GM23338 (cell line): ENCODE measurements at regions not wholly inside any gene's neighbourhood (a gene's known extent, or its start where the extent isn't known, plus 50 kb on each side); places are given as distances from the start of the nearest gene placed in this dataset.

Experiments
- ATAC-seq: fragments of 200-7000 bp; cut with Tn5 transposase; 3 replicates; pipeline ENCODE4 v1.9.1; 2020
- DNase-seq: peaks from one replicate; pipeline ENCODE4 v3.0.0-alpha.2; 2015; ENCODE audit warnings: low spot score
- H2AFZ ChIP-seq: fragments of 200-600 bp; sonication (generic); 2 replicates; pipeline ENCODE4 v1.8.0; 2016; ENCODE audit warnings: antibody characterized with exemption, mild to moderate bottlenecking, moderate library complexity
- H3F3A ChIP-seq: fragments of 200-600 bp; sonication (generic); replicated peaks from 2 replicates; pipeline ENCODE4 v1.8.0; 2017; ENCODE audit warnings: antibody characterized with exemption, mixed run types, low read depth
- H3K27ac ChIP-seq: fragments of 200-600 bp; sonication (generic); 2 replicates; pipeline ENCODE4 v1.6.1; 2016; ENCODE audit warnings: low read depth
- H3K27me3 ChIP-seq: fragments of 200-600 bp; sonication (generic); 2 replicates; pipeline ENCODE4 v1.8.0; 2016; ENCODE audit warnings: mild to moderate bottlenecking, mixed run types, moderate library complexity; ENCODE audit not compliant: insufficient read depth
- H3K36me3 ChIP-seq: fragments of 200-600 bp; sonication (generic); 2 replicates; pipeline ENCODE4 v1.8.0; 2016; ENCODE audit warnings: mild to moderate bottlenecking; ENCODE audit not compliant: insufficient read depth
- H3K4me1 ChIP-seq: fragments of 200-600 bp; sonication (generic); 2 replicates; pipeline ENCODE4 v1.8.0; 2016; ENCODE audit warnings: mild to moderate bottlenecking, moderate library complexity; ENCODE audit not compliant: insufficient read depth
- H3K4me2 ChIP-seq: fragments of 200-600 bp; sonication (generic); 2 replicates; pipeline ENCODE4 v1.7.1; 2017; ENCODE audit warnings: mixed run types
- H3K4me3 ChIP-seq: fragments of 200-600 bp; sonication (generic); 2 replicates; pipeline ENCODE4 v1.6.1; 2016; ENCODE audit warnings: mixed run types
- H3K79me2 ChIP-seq: fragments of 200-600 bp; sonication (generic); replicated peaks from 2 replicates; pipeline ENCODE4 v1.8.0; 2017; ENCODE audit warnings: mild to moderate bottlenecking; ENCODE audit not compliant: insufficient read depth
- H3K9me2 ChIP-seq: fragments of 200-600 bp; sonication (generic); 2 replicates; pipeline ENCODE4 v1.8.0; 2017; ENCODE audit not compliant: insufficient read depth
- H4K20me1 ChIP-seq: fragments of 200-600 bp; sonication (generic); replicated peaks from 2 replicates; pipeline ENCODE4 v1.8.0; 2017; ENCODE audit warnings: mild to moderate bottlenecking; ENCODE audit not compliant: insufficient read depth
- H3K27ac Mint-ChIP-seq: 2 replicates; pipeline ENCODE4 v1.8.0; 2020; ENCODE audit warnings: inconsistent platforms, mild to moderate bottlenecking, moderate library complexity, mixed read lengths
- H3K27me3 Mint-ChIP-seq: 3 replicates; pipeline ENCODE4 v1.8.0; 2022; ENCODE audit warnings: low read depth, mild to moderate bottlenecking, moderate library complexity, mixed read lengths, inconsistent platforms; ENCODE audit not compliant: insufficient read depth, poor library complexity
- H3K36me3 Mint-ChIP-seq: 3 replicates; pipeline ENCODE4 v1.8.0; 2021; ENCODE audit warnings: low read depth, mild to moderate bottlenecking, inconsistent platforms, moderate library complexity, mixed read lengths
- H3K4me1 Mint-ChIP-seq: 3 replicates; pipeline ENCODE4 v1.8.0; 2020; ENCODE audit warnings: mild to moderate bottlenecking, inconsistent platforms, mixed read lengths
- H3K4me3 Mint-ChIP-seq: 3 replicates; pipeline ENCODE4 v1.8.0; 2021; ENCODE audit warnings: moderate library complexity, mild to moderate bottlenecking, inconsistent platforms, mixed read lengths
- H3K9me3 Mint-ChIP-seq: 3 replicates; pipeline ENCODE4 v1.8.0; 2020; ENCODE audit warnings: moderate library complexity, mild to moderate bottlenecking, inconsistent platforms, mixed read lengths
- CREB1 ChIP-seq: fragments of 250-450 bp; sonication (Bioruptor Pico); IDR thresholded peaks from 2 replicates; pipeline ENCODE4 v1.5.0; 2020; ENCODE audit warnings: low read depth, mild to moderate bottlenecking, moderate library complexity
- CTCF ChIP-seq, 2 experiments: fragments of 200-600 bp in 1 of 2; sonication (generic) in 1 of 2; conservative IDR thresholded peaks; 2 replicates each; pipeline versions ENCODE4 v1.5.1 to v1.6.1; 2016 to 2017; ENCODE audit warnings: antibody characterized with exemption in 2 of 2, low read depth in 2 of 2, mild to moderate bottlenecking in 2 of 2, moderate library complexity in 1 of 2
- ETS1 ChIP-seq: IDR thresholded peaks from 2 replicates; pipeline ENCODE4 v1.6.1; 2016; ENCODE audit warnings: antibody characterized with exemption
- EZH2 ChIP-seq: fragments of 200-600 bp; sonication (generic); IDR thresholded peaks from one replicate; pipeline ENCODE4 v1.8.0; 2017; ENCODE audit warnings: antibody characterized with exemption, mild to moderate bottlenecking, low read depth; ENCODE audit not compliant: unreplicated experiment
- EZH2phosphoT487 ChIP-seq: fragments of 200-600 bp; sonication (generic); IDR thresholded peaks from one replicate; pipeline ENCODE4 v1.8.1; 2018; ENCODE audit warnings: antibody characterized with exemption; ENCODE audit not compliant: unreplicated experiment
- JUNB ChIP-seq: IDR thresholded peaks from one replicate; pipeline ENCODE4 v1.6.1; 2016; ENCODE audit warnings: antibody characterized with exemption; ENCODE audit not compliant: unreplicated experiment
- NANOG ChIP-seq: IDR thresholded peaks from 2 replicates; pipeline ENCODE4 v1.6.1; 2016; ENCODE audit warnings: antibody characterized with exemption, borderline replicate concordance
- POLR2AphosphoS5 ChIP-seq: IDR thresholded peaks from 2 replicates; pipeline ENCODE4 v1.6.1; 2016; ENCODE audit warnings: antibody characterized with exemption, low read depth
- REST ChIP-seq: IDR thresholded peaks from one replicate; pipeline ENCODE4 v1.6.1; 2018; ENCODE audit warnings: antibody characterized with exemption; ENCODE audit not compliant: unreplicated experiment
- STAT1 ChIP-seq: IDR thresholded peaks from one replicate; pipeline ENCODE4 v1.6.1; 2016; ENCODE audit warnings: antibody characterized with exemption; ENCODE audit not compliant: unreplicated experiment
- ZNF114 ChIP-seq: fragments of 250-450 bp; sonication (Bioruptor Pico); IDR thresholded peaks from 2 replicates; pipeline ENCODE4 v1.5.0; 2020; ENCODE audit warnings: mild to moderate bottlenecking, moderate library complexity
- ZNF331 ChIP-seq: fragments of 250-450 bp; sonication (Bioruptor Pico); IDR thresholded peaks from 2 replicates; pipeline ENCODE4 v1.5.0; 2020; ENCODE audit warnings: low read depth, mild to moderate bottlenecking, moderate library complexity
- ZNF462 ChIP-seq: fragments of 250-450 bp; sonication (Bioruptor Pico); IDR thresholded peaks from 2 replicates; pipeline ENCODE4 v1.5.0; 2020; ENCODE audit warnings: mild to moderate bottlenecking, moderate library complexity

GRCh38 chr9:85147046-85147640 lies 477.6 kb downstream of the NTRK2 start:
- Mint-ChIP-seq H3K4me3 (no peak overlapping the region), H3K36me3 (no peaks in the 10 kb centered on the region), H3K9me3 (no peaks in the 10 kb centered on the region), H3K27ac (peak overlapping the region; percentile 20; the same call in 1 of the 2 replicates), H3K27me3 (no peaks in the 10 kb centered on the region), H3K4me1 (peaks cover 4% of the 10 kb centered on the region; the same call in 2 of the 3 replicates)
- Histone ChIP-seq H3K4me2 (no peak overlapping the region), H3K27ac (no peak overlapping the region), H3K36me3 (no peaks in the 10 kb centered on the region), H4K20me1 (no peaks in the 10 kb centered on the region), H3K9me2 (0 out of 2 replicates have a peak, but pooled peaks cover 3% of the 10 kb centered on the region), H3K79me2 (no peaks in the 10 kb centered on the region), H3K27me3 (no peaks in the 10 kb centered on the region), H2AFZ (no peak overlapping the region), H3F3A (no peaks in the 10 kb centered on the region), H3K4me3 (no peak overlapping the region), H3K4me1 (no peaks in the 10 kb centered on the region; the same call in 1 of the 2 replicates)
- ATAC-seq: no peak
- DNase-seq: no peak
- no peak for TF ChIP-seq ZNF331 (CRISPR knock-in tag)
- TF ChIP-seq ETS1: no peak
- no peak for TF ChIP-seq NANOG
- TF ChIP-seq REST: no peak
- TF ChIP-seq ZNF462 (CRISPR knock-in tag): no peak
- TF ChIP-seq EZH2phosphoT487: no peak
- TF ChIP-seq EZH2: no peak
- no peak for TF ChIP-seq STAT1
- no peak for TF ChIP-seq ZNF114 (CRISPR knock-in tag)
- no peak for TF ChIP-seq JUNB
- no peak for TF ChIP-seq CTCF (conservative IDR thresholded peaks at IDR 0.05; ENCODE audit: low read depth in 2 of 2)
- TF ChIP-seq POLR2AphosphoS5: no peak
- TF ChIP-seq CREB1: no peak
